ENCODE measurements at regions not wholly inside any gene's neighbourhood (a gene's known extent, or its start where the extent isn't known, plus 50 kb on each side); places are given as distances from the start of the nearest gene placed in this dataset.

DNA sequence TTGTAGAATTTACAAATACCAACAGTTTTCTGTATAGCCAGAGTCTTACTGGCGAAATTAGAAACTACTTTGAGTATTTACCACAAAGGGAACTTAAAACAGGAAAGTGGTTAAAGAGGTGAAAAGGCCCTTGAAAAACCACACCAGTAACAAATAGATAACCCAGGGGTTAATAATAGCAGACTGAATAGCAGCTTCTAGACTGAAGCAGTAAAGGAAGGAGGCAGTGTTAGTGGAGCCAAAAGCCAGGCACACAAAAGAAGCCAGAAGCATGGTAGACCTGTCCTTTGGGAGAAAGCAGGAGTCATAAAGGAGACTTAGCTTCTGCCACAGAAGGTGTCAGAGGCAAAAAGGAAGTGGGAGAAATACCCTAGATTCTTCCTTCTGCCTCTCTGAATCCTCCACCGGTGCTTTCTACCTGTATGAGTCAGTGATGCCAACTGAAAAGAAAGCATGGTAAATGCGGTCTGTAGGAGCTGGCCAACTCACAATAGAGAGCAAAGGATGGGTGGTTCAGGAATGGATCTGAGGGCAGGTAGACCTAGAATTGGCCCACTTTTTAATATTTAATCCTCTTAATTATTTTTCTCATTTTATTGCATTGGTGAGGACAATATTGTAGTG, 97.3 kb downstream of the ARL6IP6 start:
- Mint-ChIP-seq H3K4me1 (no peaks in the 10 kb centered on the region), H3K36me3 (ENCODE audit: low read depth) (peaks cover 2% of the 10 kb centered on the region), H3K27me3 (ENCODE audit: low read depth) (no peaks in the 10 kb centered on the region), H3K4me3 (no peak overlapping the region), H3K9me3 (peaks cover 11% of the 10 kb centered on the region), H3K27ac (ENCODE audit: unreplicated experiment) (no peak overlapping the region)
- TF ChIP-seq, protein P1, sequence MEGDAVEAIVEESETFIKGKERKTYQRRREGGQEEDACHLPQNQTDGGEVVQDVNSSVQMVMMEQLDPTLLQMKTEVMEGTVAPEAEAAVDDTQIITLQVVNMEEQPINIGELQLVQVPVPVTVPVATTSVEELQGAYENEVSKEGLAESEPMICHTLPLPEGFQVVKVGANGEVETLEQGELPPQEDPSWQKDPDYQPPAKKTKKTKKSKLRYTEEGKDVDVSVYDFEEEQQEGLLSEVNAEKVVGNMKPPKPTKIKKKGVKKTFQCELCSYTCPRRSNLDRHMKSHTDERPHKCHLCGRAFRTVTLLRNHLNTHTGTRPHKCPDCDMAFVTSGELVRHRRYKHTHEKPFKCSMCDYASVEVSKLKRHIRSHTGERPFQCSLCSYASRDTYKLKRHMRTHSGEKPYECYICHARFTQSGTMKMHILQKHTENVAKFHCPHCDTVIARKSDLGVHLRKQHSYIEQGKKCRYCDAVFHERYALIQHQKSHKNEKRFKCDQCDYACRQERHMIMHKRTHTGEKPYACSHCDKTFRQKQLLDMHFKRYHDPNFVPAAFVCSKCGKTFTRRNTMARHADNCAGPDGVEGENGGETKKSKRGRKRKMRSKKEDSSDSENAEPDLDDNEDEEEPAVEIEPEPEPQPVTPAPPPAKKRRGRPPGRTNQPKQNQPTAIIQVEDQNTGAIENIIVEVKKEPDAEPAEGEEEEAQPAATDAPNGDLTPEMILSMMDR (conservative IDR thresholded peaks at IDR 0.05): no peak
- no peak for DNase-seq (ENCODE audit: low read depth, low spot score)

DNA sequence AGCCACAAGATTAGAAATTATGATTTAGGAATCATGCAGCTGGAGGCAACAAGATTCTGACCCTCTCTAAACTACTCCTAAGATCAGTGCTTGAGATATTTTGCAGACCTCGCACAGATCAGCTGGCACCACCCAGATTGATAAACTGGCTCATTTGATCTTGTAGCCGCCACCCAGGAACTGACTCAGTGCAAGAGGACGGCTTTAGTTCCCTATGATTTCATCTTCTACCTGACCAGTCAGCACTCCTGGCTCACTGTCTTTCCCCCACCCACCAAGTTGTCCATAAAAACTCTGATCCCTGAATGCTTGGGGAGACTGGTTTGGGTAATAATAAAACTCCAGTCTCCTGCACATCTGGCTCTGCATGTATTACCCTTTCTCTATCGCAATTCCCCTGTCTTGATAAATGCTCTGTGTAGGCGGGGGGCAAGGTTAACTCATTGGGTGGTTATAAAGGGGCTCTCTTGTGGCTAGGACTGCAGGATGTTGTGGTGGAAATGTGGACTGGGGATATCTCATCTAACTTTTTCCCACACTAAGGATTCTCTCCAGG, 96.1 kb downstream of the ARL6IP6 start:
- no peaks in the 10 kb centered on the region for H3K27me3 Mint-ChIP-seq (ENCODE audit: low read depth)
- H3K4me3 Mint-ChIP-seq: no peak overlapping the region
- DNase-seq (ENCODE audit: low read depth, low spot score): no peak
- TF ChIP-seq, protein P1 (conservative IDR thresholded peaks at IDR 0.05): no peak
- no peaks in the 10 kb centered on the region for H3K4me1 Mint-ChIP-seq
- peaks cover 2% of the 10 kb centered on the region for H3K36me3 Mint-ChIP-seq (ENCODE audit: low read depth)
- H3K27ac Mint-ChIP-seq (ENCODE audit: unreplicated experiment): no peak overlapping the region
- H3K9me3 Mint-ChIP-seq: peaks cover 11% of the 10 kb centered on the region

DNA sequence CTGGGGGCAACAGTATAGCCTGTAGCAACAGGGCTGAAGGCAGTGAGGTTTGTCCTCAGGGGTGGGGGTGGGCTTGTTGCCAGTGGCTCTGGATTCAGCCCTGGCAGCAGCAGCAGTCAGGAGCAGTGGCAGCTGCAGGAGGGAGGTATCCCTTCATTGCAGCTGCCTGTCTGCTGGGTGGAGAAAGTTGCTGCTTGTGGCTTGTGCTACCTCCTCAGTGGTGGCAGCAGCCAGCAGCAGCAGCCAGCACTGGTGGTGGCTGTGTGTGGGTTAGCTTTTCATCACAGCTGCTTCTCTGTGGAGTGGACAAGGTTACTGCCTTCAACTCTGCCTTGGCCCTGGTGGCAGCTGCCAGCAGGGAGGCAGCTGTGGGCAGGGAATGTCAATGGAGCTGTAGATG, 94.9 kb downstream of the ARL6IP6 start:
- no peak for DNase-seq (ENCODE audit: low read depth, low spot score)
- TF ChIP-seq, protein P1 (conservative IDR thresholded peaks at IDR 0.05): no peak
- no peaks in the 10 kb centered on the region for H3K27me3 Mint-ChIP-seq (ENCODE audit: low read depth)
- peaks cover 11% of the 10 kb centered on the region for H3K9me3 Mint-ChIP-seq
- H3K4me1 Mint-ChIP-seq: no peaks in the 10 kb centered on the region
- no peak overlapping the region for H3K27ac Mint-ChIP-seq (ENCODE audit: unreplicated experiment)
- no peak overlapping the region for H3K4me3 Mint-ChIP-seq
- peaks cover 2% of the 10 kb centered on the region for H3K36me3 Mint-ChIP-seq (ENCODE audit: low read depth)

Data from neural crest cell (in vitro differentiated cells).